Ectodermal cell (in vitro differentiated cells): ENCODE measurements at regions not wholly inside any gene's neighbourhood (a gene's known extent, or its start where the extent isn't known, plus 50 kb on each side); places are given as distances from the start of the nearest gene placed in this dataset.

Experiments used
- H3K27ac ChIP-seq: 2 replicates; pipeline ENCODE4 v1.7.0; 2013; ENCODE audit warnings: mild to moderate bottlenecking, low read depth, low read length; ENCODE audit not compliant: insufficient read depth, poor library complexity, severe bottlenecking
- H3K27me3 ChIP-seq: 2 replicates; pipeline ENCODE4 v1.7.0; 2013; ENCODE audit warnings: mild to moderate bottlenecking, low read length; ENCODE audit not compliant: insufficient read depth, control insufficient read depth, poor library complexity, severe bottlenecking
- H3K36me3 ChIP-seq: one replicate; pipeline ENCODE4 v1.7.0; 2013; ENCODE audit warnings: low read length; ENCODE audit not compliant: control insufficient read depth, insufficient read depth
- H3K4me1 ChIP-seq: one replicate; pipeline ENCODE4 v1.7.0; 2013; ENCODE audit warnings: low read length; ENCODE audit not compliant: control insufficient read depth, insufficient read depth
- H3K4me3 ChIP-seq: 2 replicates; pipeline ENCODE4 v1.7.0; 2013; ENCODE audit warnings: low read depth, low read length, control low read depth; ENCODE audit not compliant: insufficient read depth
- H3K9me3 ChIP-seq: 2 replicates; pipeline ENCODE4 v1.7.0; 2013; ENCODE audit warnings: mild to moderate bottlenecking, low read length, moderate library complexity; ENCODE audit not compliant: control insufficient read depth
- WGBS, 2 experiments: methylation state at CpG; one replicate each; pipeline ENCODE4 v1.1.7; 2013; ENCODE audit warnings: missing lambda C conversion rate in 2 of 2; 5-methylcytosine and 5-hydroxymethylcytosine counted together

- no peaks in the 10 kb centered on the region for H3K4me1 ChIP-seq
- no peak overlapping the region for H3K4me3 ChIP-seq
- H3K36me3 ChIP-seq: no peaks in the 10 kb centered on the region
- H3K27ac ChIP-seq: no peak overlapping the region
- 95% methylated on average over 4 of the region's 4 CpGs for WGBS, 2 experiments
- no peaks in the 10 kb centered on the region for H3K27me3 ChIP-seq
- no peaks in the 10 kb centered on the region for H3K9me3 ChIP-seq
Observed at GRCh38 chr2:41242001-41242331, 790.1 kb upstream of the SLC8A1 start.

GRCh38 chr2:41267929-41268659 lies 779.7 kb upstream of the PKDCC start:
- H3K36me3 ChIP-seq: no peaks in the 10 kb centered on the region
- no peaks in the 10 kb centered on the region for H3K4me1 ChIP-seq
- no peaks in the 10 kb centered on the region for H3K9me3 ChIP-seq
- H3K27me3 ChIP-seq: no peaks in the 10 kb centered on the region
- no peak overlapping the region for H3K27ac ChIP-seq
- WGBS, 2 experiments: 89 to 98% methylated on average over 6 to 7 of the region's 7 CpGs
- no peak overlapping the region for H3K4me3 ChIP-seq

- no peak overlapping the region for H3K27ac ChIP-seq
Observed at GRCh38 chr2:41283079-41283775, 764.6 kb upstream of the PKDCC start.

GRCh38 chr2:41293491-41293890 lies 754.3 kb upstream of the PKDCC start:
- Histone ChIP-seq H3K27ac (no peak overlapping the region), H3K36me3 (no peaks in the 10 kb centered on the region)

More at GRCh38 chr2:41283079-41283775, 764.6 kb upstream of the PKDCC start:
- Histone ChIP-seq H3K4me1 (no peaks in the 10 kb centered on the region), H3K27me3 (no peaks in the 10 kb centered on the region), H3K36me3 (no peaks in the 10 kb centered on the region), H3K4me3 (no peak overlapping the region), H3K9me3 (no peaks in the 10 kb centered on the region)
- 77 to 81% methylated on average over 4 of the region's 4 CpGs for WGBS, 2 experiments

GRCh38 chr2:41294331-41294730 lies 753.5 kb upstream of the PKDCC start:
- H3K4me3 ChIP-seq: no peak overlapping the region
- no peaks in the 10 kb centered on the region for H3K36me3 ChIP-seq
- no peaks in the 10 kb centered on the region for H3K4me1 ChIP-seq
- WGBS, 2 experiments: 56 to 59% methylated on average over 2 to 3 of the region's 3 CpGs
- no peaks in the 10 kb centered on the region for H3K27me3 ChIP-seq
- H3K9me3 ChIP-seq: no peaks in the 10 kb centered on the region
- H3K27ac ChIP-seq: no peak overlapping the region

More at GRCh38 chr2:41293491-41293890, 754.3 kb upstream of the PKDCC start:
- no peaks in the 10 kb centered on the region for H3K27me3 ChIP-seq
- 100% methylated on average over 1 of the region's 1 CpG; no CpG with 5 or more reads in 1 of the 2 experiments for WGBS, 2 experiments
- no peak overlapping the region for H3K4me3 ChIP-seq
- H3K9me3 ChIP-seq: no peaks in the 10 kb centered on the region
- no peaks in the 10 kb centered on the region for H3K4me1 ChIP-seq

- H3K4me1 ChIP-seq: no peaks in the 10 kb centered on the region
- H3K9me3 ChIP-seq: no peaks in the 10 kb centered on the region
- no peaks in the 10 kb centered on the region for H3K36me3 ChIP-seq
- H3K4me3 ChIP-seq: no peak overlapping the region
- WGBS, 2 experiments: 78 to 83% methylated on average over 1 of the region's 1 CpG
- no peaks in the 10 kb centered on the region for H3K27me3 ChIP-seq
- no peak overlapping the region for H3K27ac ChIP-seq
Observed at GRCh38 chr2:41313082-41313481, 734.7 kb upstream of the PKDCC start.

- Histone ChIP-seq H3K36me3 (no peaks in the 10 kb centered on the region), H3K4me3 (no peak overlapping the region), H3K27me3 (no peaks in the 10 kb centered on the region), H3K27ac (no peak overlapping the region), H3K9me3 (no peaks in the 10 kb centered on the region), H3K4me1 (no peaks in the 10 kb centered on the region)
- 34 to 86% methylated on average over 2 to 3 of the region's 3 CpGs for WGBS, 2 experiments
Observed at GRCh38 chr2:41314511-41315070, 733.2 kb upstream of the PKDCC start.

- 98 to 99% methylated on average over 5 of the region's 6 CpGs for WGBS, 2 experiments
- no peaks in the 10 kb centered on the region for H3K27me3 ChIP-seq
- no peak overlapping the region for H3K27ac ChIP-seq
- no peaks in the 10 kb centered on the region for H3K4me1 ChIP-seq
- H3K9me3 ChIP-seq: no peaks in the 10 kb centered on the region
- no peak overlapping the region for H3K4me3 ChIP-seq
- H3K36me3 ChIP-seq: no peaks in the 10 kb centered on the region
Observed at GRCh38 chr2:41319437-41319836, 728.4 kb upstream of the PKDCC start.

- Histone ChIP-seq H3K27me3 (no peaks in the 10 kb centered on the region), H3K4me3 (no peak overlapping the region), H3K4me1 (no peaks in the 10 kb centered on the region), H3K36me3 (no peaks in the 10 kb centered on the region), H3K9me3 (no peaks in the 10 kb centered on the region), H3K27ac (no peak overlapping the region)
- 91 to 96% methylated on average over 5 of the region's 5 CpGs for WGBS, 2 experiments
Observed at GRCh38 chr2:41320491-41320890, 727.3 kb upstream of the PKDCC start.

- Histone ChIP-seq H3K4me3 (no peak overlapping the region), H3K27ac (no peak overlapping the region), H3K9me3 (no peaks in the 10 kb centered on the region), H3K27me3 (no peaks in the 10 kb centered on the region), H3K4me1 (no peaks in the 10 kb centered on the region), H3K36me3 (no peaks in the 10 kb centered on the region)
Observed at GRCh38 chr2:41321351-41321750, 726.5 kb upstream of the PKDCC start.
